DLD1 (cell line): ENCODE measurements at regions not wholly inside any gene's neighbourhood (a gene's known extent, or its start where the extent isn't known, plus 50 kb on each side); places are given as distances from the start of the nearest gene placed in this dataset.

Experiments used
- in situ Hi-C: cut with HindIII; loops from 2 replicates; pipeline ENCODE4 v1.10.0; 2017; ENCODE audit warnings: low sequenced_read_pairs

DNA sequence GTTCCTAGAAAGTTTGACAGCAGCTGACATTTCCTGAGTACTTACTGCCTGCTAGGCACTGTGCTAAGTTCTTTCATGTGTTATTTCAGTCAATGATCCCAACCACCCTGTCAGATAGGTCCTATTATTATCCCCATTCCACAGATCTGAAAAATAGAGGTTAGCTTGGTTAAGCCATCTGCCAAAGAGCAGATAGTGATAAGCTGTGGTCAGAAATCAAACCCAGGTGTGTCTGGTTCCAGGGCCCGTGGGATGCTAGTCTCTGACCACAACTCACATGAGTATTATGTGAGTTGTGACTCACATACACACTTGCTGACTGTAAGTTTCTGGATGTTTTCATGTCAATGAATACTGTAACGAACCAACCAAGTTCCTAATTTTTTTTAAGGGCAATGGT is 132.0 kb upstream of the APCDD1 start:
- in situ Hi-C loops, result loop anchor here (10.0 kb wide), 1 partner anchor 78 kb away; no protein-coding TSS in a partner anchor

- in situ Hi-C loops, result loop anchor here (10.0 kb wide), 1 partner anchor 84 kb away; no protein-coding TSS in a partner anchor
These were observed 125.3 kb upstream of the APCDD1 start for GRCh38 chr18:10329101-10329500.

GRCh38 chr18:10330428-10330827 is 124.0 kb upstream of the APCDD1 start:
- in situ Hi-C loops, result no loop called here

DNA sequence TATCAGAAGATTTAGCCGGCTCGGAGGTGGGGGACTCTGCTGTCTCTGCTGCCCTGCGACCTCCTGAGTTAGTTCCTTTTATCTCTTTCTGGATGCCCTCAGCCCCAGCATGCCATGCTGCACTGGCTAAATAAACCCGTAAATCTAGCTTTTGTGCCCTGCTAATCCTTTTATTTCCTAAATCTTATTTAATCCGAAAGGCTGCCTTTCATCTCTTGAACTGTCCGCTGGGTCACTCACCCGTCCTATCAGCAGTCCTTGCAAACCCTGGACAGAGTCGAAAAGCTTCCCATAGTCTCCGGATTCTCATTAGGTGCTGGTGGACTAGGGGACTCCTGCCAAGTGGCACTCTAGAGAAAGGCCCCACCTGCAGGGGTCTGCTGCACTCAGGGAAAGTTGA is 122.0 kb upstream of the APCDD1 start:
- in situ Hi-C loops, result no loop called here

DNA sequence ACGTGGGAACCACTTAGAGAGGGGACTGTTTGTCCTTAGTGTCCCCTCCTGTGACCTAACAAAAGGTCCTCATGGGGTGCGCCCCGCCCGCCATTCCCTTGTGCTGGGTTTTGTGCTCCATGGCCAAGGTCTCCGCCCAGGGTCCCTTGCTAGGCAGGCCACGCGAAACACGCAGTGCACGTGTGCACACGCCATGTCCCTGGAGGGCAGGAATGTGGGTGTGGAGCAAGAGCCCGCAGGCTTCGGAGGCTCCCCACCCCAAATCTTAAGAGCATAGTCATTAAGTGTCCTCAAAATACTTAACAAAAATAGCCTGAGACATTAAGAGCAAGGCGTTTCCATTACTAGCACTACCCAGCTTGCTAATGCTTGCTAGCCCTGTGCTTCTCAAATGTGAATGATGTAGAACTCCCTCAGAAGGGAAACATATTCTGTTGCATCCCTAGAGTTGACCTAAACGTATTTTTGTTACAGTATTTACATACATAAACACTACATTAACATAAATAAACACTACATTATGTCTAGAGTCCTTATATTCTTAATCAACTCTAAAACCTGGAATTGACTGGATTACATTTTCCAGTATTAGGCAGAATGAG is 117.6 kb upstream of the APCDD1 start:
- in situ Hi-C loops, result no loop called here

DNA sequence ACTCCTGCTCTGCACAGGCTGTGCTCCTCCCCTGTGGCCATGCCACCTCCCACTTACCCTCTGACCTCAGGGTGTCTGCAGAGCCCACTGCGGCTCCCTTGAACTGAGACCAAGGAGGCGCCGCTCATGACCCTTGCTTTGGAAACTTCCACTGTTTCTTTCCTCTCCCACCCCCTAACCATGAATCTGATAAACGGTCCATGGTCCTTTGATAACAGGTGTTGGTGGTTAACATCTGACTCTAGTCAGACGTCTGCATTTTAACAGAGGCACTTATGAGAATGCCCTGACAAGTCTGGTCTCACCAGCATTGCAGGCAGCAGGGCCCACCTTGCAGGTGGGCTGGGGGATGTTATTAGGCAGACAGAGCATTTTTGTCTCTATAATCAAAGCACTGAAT is 113.6 kb upstream of the APCDD1 start:
- in situ Hi-C loops, result no loop called here

GRCh38 chr18:10343778-10344177 is 110.7 kb upstream of the APCDD1 start:
- in situ Hi-C loops, result no loop called here

DNA sequence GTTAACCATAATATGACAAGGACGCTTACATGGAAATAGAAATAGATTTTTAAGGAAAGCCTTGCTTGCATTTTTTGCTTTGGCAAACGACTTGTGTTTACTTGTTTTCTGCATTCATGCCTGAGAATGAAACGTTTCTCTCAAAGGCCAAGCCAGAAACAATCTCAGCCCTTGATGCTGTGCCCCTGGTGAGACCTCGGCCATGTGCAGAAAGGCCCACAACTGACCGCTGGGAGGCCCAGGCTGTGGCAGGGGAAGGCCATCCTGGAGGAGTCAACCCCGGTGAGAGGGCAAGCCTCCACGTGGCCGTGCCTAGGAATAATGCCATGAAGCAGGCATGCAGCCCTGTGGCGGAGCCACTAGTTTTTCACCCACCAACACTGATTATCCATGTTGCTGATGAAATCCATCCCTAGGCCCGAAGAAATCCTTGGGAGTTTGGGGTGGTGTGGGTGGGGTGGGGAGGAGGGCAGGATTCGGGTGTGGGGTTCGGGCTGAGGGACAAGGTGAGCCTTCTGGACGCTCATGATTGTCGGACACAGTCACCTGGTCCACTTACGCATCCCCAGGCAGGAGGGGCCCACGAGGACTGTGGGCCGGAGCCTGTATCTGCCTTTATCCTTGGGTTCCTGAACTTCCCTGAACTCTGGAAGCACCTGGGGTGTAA is 107.6 kb upstream of the APCDD1 start:
- in situ Hi-C loops, result no loop called here

- in situ Hi-C loops, result no loop called here
These were observed 104.9 kb upstream of the APCDD1 start for GRCh38 chr18:10349561-10349960.

- in situ Hi-C loops, result loop anchor here (25.0 kb wide), 1 partner anchor 363 kb away; no protein-coding TSS in a partner anchor
These were observed 103.8 kb upstream of the APCDD1 start for GRCh38 chr18:10350661-10351060.

GRCh38 chr18:10351219-10351818 is 103.1 kb upstream of the APCDD1 start:
- in situ Hi-C loops, result loop anchor here (25.0 kb wide), 1 partner anchor 364 kb away; no protein-coding TSS in a partner anchor

DNA sequence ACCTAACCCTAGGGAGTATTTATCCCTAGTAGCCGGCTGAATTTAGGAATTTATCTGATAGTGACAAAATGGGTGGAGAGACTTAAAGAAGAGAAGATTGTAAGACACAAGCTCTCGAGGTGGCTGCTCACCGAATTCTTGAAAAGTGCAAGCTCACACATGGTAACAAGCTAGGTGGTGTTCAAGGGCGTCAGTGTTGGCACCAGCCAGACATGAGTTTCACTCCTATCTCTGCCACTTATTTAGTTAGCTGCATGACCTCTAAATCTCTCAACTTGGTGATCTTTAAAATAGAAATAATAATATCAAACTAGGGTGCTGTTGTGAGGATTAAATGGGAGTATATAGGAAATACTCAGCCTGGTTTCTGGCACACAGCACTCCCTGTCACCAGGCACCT is 102.6 kb upstream of the APCDD1 start:
- in situ Hi-C loops, result loop anchor here (25.0 kb wide), 1 partner anchor 365 kb away; no protein-coding TSS in a partner anchor

GRCh38 chr18:10352671-10353070 is 101.8 kb upstream of the APCDD1 start:
- in situ Hi-C loops, result loop anchor here (25.0 kb wide), 1 partner anchor 365 kb away; no protein-coding TSS in a partner anchor

DNA sequence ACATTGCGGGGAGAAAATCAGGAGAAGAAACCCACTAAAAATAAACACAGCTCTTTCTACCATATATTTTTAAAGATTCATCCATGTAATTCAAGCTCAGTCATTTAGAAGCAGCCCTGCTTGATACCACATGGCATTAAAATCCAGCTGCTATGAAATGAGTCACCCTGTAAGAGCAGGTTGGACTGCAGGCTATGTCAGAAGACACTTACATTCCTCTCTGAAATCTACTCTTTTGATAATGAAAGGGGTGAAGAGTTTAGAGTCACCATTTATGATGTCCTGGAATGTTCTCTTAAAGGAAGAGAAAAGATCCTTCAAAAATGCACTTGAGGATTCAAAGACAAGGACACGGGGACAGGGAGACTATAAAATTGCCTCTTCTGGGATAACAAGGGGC is 100.6 kb upstream of the APCDD1 start:
- in situ Hi-C loops, result loop anchor here (25.0 kb wide), 1 partner anchor 366 kb away; no protein-coding TSS in a partner anchor

DNA sequence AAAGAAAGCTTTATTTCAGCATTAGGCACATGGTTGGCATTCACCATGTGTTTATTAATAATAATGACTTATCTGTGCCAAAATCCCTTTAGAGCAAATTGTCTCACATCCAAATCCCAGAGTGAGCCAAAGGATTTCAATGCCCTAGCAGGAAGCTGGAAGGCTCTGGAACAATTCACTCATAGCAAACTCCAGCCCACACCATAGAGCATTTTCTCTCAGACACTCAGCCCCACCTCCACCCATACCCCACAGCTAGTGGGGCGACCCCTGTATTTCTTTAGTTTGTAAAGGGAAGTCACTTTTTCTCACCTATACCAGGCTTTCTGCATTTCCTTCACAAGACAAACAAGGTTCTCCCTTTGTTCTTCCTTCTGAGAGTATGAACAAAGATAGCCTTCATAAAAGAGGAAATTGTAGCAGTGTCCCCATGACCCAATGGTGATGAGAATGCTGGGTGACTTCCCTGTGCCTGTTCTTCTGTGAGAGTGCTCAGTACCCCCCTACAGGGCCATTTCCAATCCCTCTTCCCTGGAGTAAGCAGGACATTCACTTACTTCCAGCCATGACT is 100.1 kb upstream of the APCDD1 start:
- in situ Hi-C loops, result loop anchor here (25.0 kb wide), 1 partner anchor 367 kb away; no protein-coding TSS in a partner anchor

DNA sequence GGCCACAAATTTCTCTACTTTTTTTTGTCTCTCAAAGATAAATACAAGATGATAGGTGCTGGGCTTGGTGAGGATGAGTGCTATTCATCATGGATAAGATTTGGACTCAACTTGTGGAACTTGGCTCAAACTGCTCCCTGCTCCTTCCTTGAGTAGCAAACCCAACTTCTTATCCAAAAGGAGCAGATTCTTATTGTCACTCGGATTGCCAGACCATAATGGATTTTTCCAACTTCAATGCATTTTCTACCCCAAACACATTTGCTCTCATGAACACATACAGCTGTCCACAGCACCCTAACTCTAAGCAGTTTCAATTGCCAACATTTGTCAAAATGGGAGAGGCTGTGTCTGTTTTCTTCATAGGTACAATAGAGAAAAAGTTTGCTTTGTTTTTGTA is 99.5 kb upstream of the APCDD1 start:
- in situ Hi-C loops, result loop anchor here (25.0 kb wide), 1 partner anchor 368 kb away; no protein-coding TSS in a partner anchor

DNA sequence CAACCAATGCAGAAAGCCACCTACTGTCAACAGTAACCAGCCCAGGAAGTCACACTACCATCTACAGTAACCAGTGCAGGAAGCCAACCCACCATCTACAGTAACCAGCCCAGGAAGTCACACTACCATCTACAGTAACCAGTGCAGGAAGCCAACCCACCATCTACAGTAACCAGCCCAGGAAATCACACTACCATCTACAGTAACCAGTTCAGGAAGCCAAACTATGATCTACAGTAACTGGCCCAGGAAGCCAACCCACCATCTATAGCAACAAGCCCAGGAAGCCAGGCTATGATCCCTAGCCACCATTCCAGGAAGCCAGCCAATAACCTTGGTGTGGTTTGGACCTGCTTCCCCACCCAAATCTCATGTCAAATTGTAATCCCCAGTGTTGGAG is 97.4 kb upstream of the APCDD1 start:
- in situ Hi-C loops, result loop anchor here (25.0 kb wide), 1 partner anchor 370 kb away; no protein-coding TSS in a partner anchor

- in situ Hi-C loops, result loop anchor here (25.0 kb wide), 1 partner anchor 374 kb away; no protein-coding TSS in a partner anchor
These were observed 92.8 kb upstream of the APCDD1 start for GRCh38 chr18:10361660-10362059.

- in situ Hi-C loops, result loop anchor here (5.0 to 25.0 kb wide), 2 partner anchors 53 to 378 kb away; no protein-coding TSS in a partner anchor
These were observed 89.4 kb upstream of the APCDD1 start for GRCh38 chr18:10365021-10365500.

- in situ Hi-C loops, result loop anchor here (5.0 to 25.0 kb wide), 2 partner anchors 54 to 379 kb away; no protein-coding TSS in a partner anchor
These were observed 88.5 kb upstream of the APCDD1 start for GRCh38 chr18:10365901-10366300.

DNA sequence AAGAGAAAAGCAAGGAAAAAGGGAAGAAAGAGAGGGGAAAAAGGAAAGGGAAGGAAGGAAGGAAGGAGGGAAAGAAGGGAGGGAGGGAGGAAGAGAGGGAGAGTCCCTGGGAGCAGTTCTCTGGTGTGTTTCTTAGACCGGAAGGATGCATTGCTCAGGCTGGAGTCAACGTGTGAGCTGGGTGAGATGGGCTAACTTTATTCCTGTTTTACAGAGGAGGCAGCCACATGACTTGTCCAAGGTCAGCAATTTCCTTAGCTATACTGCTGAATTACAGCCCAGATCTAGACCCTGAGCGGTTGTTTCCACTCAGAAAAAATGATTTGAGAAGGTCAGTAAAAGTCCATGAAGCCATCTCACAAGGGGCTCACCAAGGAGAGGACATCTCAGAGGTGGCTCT is 86.6 kb upstream of the APCDD1 start:
- in situ Hi-C loops, result loop anchor here (5.0 to 25.0 kb wide), 2 partner anchors 56 to 381 kb away; no protein-coding TSS in a partner anchor
